Subcutaneous abdominal adipose tissue (tissue), 5 donors: ENCODE measurements at regions not wholly inside any gene's neighbourhood (a gene's known extent, or its start where the extent isn't known, plus 50 kb on each side); places are given as distances from the start of the nearest gene placed in this dataset.

Experiments used
- H3K27ac ChIP-seq: one replicate; pipeline ENCODE4 v1.7.0; 2013; ENCODE audit warnings: low read depth, mild to moderate bottlenecking, inconsistent platforms, low read length, moderate library complexity
- H3K27me3 ChIP-seq, 5 donors: one replicate each; pipeline ENCODE4 v1.7.0; 2013; ENCODE audit warnings: low read length in 5 of 5, inconsistent platforms in 1 of 5; ENCODE audit not compliant: control insufficient read depth in 5 of 5, insufficient read depth in 4 of 5
- H3K36me3 ChIP-seq, 5 donors: one replicate each; pipeline ENCODE4 v1.7.0; 2013; ENCODE audit warnings: low read length in 5 of 5; ENCODE audit not compliant: control insufficient read depth in 5 of 5, insufficient read depth in 5 of 5
- H3K4me1 ChIP-seq, 5 donors: one replicate each; pipeline ENCODE4 v1.7.0; 2013; ENCODE audit warnings: low read length in 5 of 5, mild to moderate bottlenecking in 3 of 5, moderate library complexity in 1 of 5; ENCODE audit not compliant: control insufficient read depth in 5 of 5, insufficient read depth in 5 of 5
- H3K4me3 ChIP-seq, 5 donors: one replicate each; pipeline ENCODE4 v1.7.0; 2013; ENCODE audit warnings: low read length in 5 of 5, low read depth in 1 of 5
- H3K9ac ChIP-seq, 5 donors: one replicate each; pipeline ENCODE4 v1.7.0; 2013; ENCODE audit warnings: low read length in 5 of 5, mild to moderate bottlenecking in 4 of 5, moderate library complexity in 3 of 5
- H3K9me3 ChIP-seq, 5 donors: one replicate each; pipeline ENCODE4 v1.7.0; 2013; ENCODE audit warnings: low read length in 5 of 5; ENCODE audit not compliant: control insufficient read depth in 5 of 5
- donor health status: healthy.
- donor health status: healthy.
- donor health status: healthy.
- donor health status: healthy.
- donor health status: healthy.

GRCh38 chr1:68301471-68302001 is 69.2 kb upstream of the WLS start:
- Histone ChIP-seq H3K9ac (no peak overlapping the region), H3K9me3 (no peaks in the 10 kb centered on the region), H3K27ac (no peak overlapping the region), H3K4me1 (no peaks in the 10 kb centered on the region), H3K36me3 (no peaks in the 10 kb centered on the region), H3K4me3 (no peak overlapping the region), H3K27me3 (no peaks in the 10 kb centered on the region)

GRCh38 chr1:68294367-68295066 is 62.2 kb upstream of the WLS start:
- Histone ChIP-seq H3K9me3 (no peaks in the 10 kb centered on the region), H3K27me3 (no peaks in the 10 kb centered on the region), H3K4me1 (peaks cover 0 to 9% (median 5%) of the 10 kb centered on the region in 5 donors), H3K9ac (no peak overlapping the region), H3K4me3 (no peak overlapping the region), H3K36me3 (no peaks in the 10 kb centered on the region), H3K27ac (no peak overlapping the region)

- no peak overlapping the region for H3K4me3 ChIP-seq
- no peaks in the 10 kb centered on the region for H3K9me3 ChIP-seq
- H3K9ac ChIP-seq = no peak overlapping the region
- peaks cover 0 to 9% (median 5%) of the 10 kb centered on the region in 5 donors for H3K4me1 ChIP-seq
- no peak overlapping the region for H3K27ac ChIP-seq
- no peaks in the 10 kb centered on the region for H3K27me3 ChIP-seq
- no peaks in the 10 kb centered on the region for H3K36me3 ChIP-seq
Observed at GRCh38 chr1:68293609-68294366, 61.5 kb upstream of the WLS start.

GRCh38 chr1:68293122-68293521 is 60.8 kb upstream of the WLS start:
- no peak overlapping the region for H3K9ac ChIP-seq
- no peak overlapping the region for H3K27ac ChIP-seq

GRCh38 chr1:68291688-68292384 is 59.5 kb upstream of the WLS start:
- H3K27ac ChIP-seq = no peak overlapping the region
- no peak overlapping the region for H3K4me3 ChIP-seq
- H3K36me3 ChIP-seq = no peaks in the 10 kb centered on the region
- H3K27me3 ChIP-seq = no peaks in the 10 kb centered on the region
- H3K9me3 ChIP-seq = no peaks in the 10 kb centered on the region
- no peak overlapping the region for H3K9ac ChIP-seq
- H3K4me1 ChIP-seq = peaks cover 0 to 9% (median 5%) of the 10 kb centered on the region in 5 donors

More at GRCh38 chr1:68293122-68293521, 60.8 kb upstream of the WLS start:
- Histone ChIP-seq H3K4me1 (peaks cover 0 to 9% (median 5%) of the 10 kb centered on the region in 5 donors), H3K36me3 (no peaks in the 10 kb centered on the region), H3K27me3 (no peaks in the 10 kb centered on the region), H3K4me3 (no peak overlapping the region), H3K9me3 (no peaks in the 10 kb centered on the region)

- Histone ChIP-seq H3K4me3 (no peak overlapping the region), H3K9ac (no peak overlapping the region), H3K27ac (no peak overlapping the region), H3K36me3 (no peaks in the 10 kb centered on the region), H3K27me3 (no peaks in the 10 kb centered on the region), H3K4me1 (peaks cover 0 to 9% (median 3%) of the 10 kb centered on the region in 5 donors), H3K9me3 (no peaks in the 10 kb centered on the region)
Observed at GRCh38 chr1:68287241-68287640, 54.9 kb upstream of the WLS start.

- no peaks in the 10 kb centered on the region for H3K4me1 ChIP-seq
- H3K9me3 ChIP-seq = no peaks in the 10 kb centered on the region
- H3K27me3 ChIP-seq = no peaks in the 10 kb centered on the region
- H3K9ac ChIP-seq = no peak overlapping the region
- no peaks in the 10 kb centered on the region for H3K36me3 ChIP-seq
- no peak overlapping the region for H3K27ac ChIP-seq
- no peak overlapping the region for H3K4me3 ChIP-seq
Observed at GRCh38 chr1:68285046-68285445, 52.7 kb upstream of the WLS start.

GRCh38 chr1:68281946-68282615 is 49.8 kb upstream of the WLS start:
- no peak overlapping the region for H3K27ac ChIP-seq
- no peak overlapping the region for H3K4me3 ChIP-seq
- H3K36me3 ChIP-seq = no peaks in the 10 kb centered on the region
- H3K9me3 ChIP-seq = no peaks in the 10 kb centered on the region
- H3K9ac ChIP-seq = no peak overlapping the region
- no peaks in the 10 kb centered on the region for H3K27me3 ChIP-seq
- H3K4me1 ChIP-seq = no peaks in the 10 kb centered on the region
